Loucy (cell line): ENCODE measurements at regions not wholly inside any gene's neighbourhood (a gene's known extent, or its start where the extent isn't known, plus 50 kb on each side); places are given as distances from the start of the nearest gene placed in this dataset.

ENCODE experiments used
- CTCF ChIP-seq: fragments of 200-600 bp; sonication (generic); conservative IDR thresholded peaks from 2 replicates; pipeline ENCODE4 v1.5.1; 2014; ENCODE audit warnings: mild to moderate bottlenecking, antibody characterized with exemption, low read length
- EZH2phosphoT487 ChIP-seq: fragments of 200-600 bp; IDR thresholded peaks from 2 replicates; pipeline ENCODE4 v1.6.1; 2018; ENCODE audit warnings: antibody characterized with exemption, mild to moderate bottlenecking, moderate library complexity, borderline replicate concordance

- TF ChIP-seq CTCF (no peak), EZH2phosphoT487 (no peak)
Measured at GRCh38 chr1:239608469-239608868, 222.1 kb downstream of the CHRM3 start.
